BE2C (cell line): ENCODE measurements at regions not wholly inside any gene's neighbourhood (a gene's known extent, or its start where the extent isn't known, plus 50 kb on each side); places are given as distances from the start of the nearest gene placed in this dataset.
A peak's percentile ranks its signal among the peaks of the same experiment; 100 is the strongest.
"Not testable (repeated sequence)": the region's sequence is repeated elsewhere in the genome, so short reads cannot be mapped to it uniquely, and the experiment has no call there.

ENCODE experiments used
- DNase-seq: peaks from one replicate; pipeline ENCODE4 v3.0.0-alpha.2; 2020
- H3K27me3 ChIP-seq: fragments of 250-450 bp; sonication (Bioruptor Pico); 2 replicates; pipeline ENCODE4 v1.5.1; 2020; ENCODE audit warnings: mild to moderate bottlenecking
- H3K36me3 ChIP-seq: fragments of 250-450 bp; sonication (Bioruptor Pico); 2 replicates; pipeline ENCODE4 v1.5.1; 2020; ENCODE audit warnings: mild to moderate bottlenecking
- H3K4me1 ChIP-seq: fragments of 250-450 bp; sonication (Bioruptor Pico); 2 replicates; pipeline ENCODE4 v1.5.1; 2020
- H3K4me3 ChIP-seq: 2 replicates; pipeline ENCODE4 v1.5.1; 2011; ENCODE audit warnings: low read depth, low read length
- H3K9me3 ChIP-seq: fragments of 250-450 bp; sonication (Bioruptor Pico); 2 replicates; pipeline ENCODE4 v1.5.1; 2020
- TF ChIP-seq, protein P1 (sequence below): IDR thresholded peaks from 2 replicates; pipeline ENCODE4 v1.5.1; 2012; ENCODE audit warnings: mild to moderate bottlenecking, low read depth, low read length

DNA sequence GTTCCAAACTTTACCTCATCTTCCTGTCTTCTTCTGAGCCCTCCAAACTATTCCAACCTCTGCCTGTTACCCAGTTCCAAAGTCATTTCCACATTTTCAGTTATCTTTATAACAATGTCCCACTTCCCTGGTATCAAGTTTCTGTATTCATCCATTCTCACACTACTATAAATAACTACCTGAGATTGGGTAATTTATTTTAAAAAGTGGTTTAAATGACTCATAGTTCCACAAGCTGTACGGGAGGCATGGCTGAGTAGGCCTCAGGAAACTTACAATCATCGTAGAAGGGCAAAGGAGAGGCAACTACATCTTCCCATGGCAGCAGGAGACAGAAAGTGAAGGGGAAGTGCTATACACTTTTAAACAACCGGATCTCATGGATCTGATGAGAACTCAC is 428.5 kb upstream of the RGS18 start:
- Histone ChIP-seq H3K9me3 (no peaks in the 10 kb centered on the region), H3K4me1 (no peaks in the 10 kb centered on the region), H3K36me3 (no peaks in the 10 kb centered on the region), H3K27me3 (no peaks in the 10 kb centered on the region), H3K4me3 (no peak overlapping the region)
- DNase-seq, result no peak
- TF ChIP-seq, protein P1, sequence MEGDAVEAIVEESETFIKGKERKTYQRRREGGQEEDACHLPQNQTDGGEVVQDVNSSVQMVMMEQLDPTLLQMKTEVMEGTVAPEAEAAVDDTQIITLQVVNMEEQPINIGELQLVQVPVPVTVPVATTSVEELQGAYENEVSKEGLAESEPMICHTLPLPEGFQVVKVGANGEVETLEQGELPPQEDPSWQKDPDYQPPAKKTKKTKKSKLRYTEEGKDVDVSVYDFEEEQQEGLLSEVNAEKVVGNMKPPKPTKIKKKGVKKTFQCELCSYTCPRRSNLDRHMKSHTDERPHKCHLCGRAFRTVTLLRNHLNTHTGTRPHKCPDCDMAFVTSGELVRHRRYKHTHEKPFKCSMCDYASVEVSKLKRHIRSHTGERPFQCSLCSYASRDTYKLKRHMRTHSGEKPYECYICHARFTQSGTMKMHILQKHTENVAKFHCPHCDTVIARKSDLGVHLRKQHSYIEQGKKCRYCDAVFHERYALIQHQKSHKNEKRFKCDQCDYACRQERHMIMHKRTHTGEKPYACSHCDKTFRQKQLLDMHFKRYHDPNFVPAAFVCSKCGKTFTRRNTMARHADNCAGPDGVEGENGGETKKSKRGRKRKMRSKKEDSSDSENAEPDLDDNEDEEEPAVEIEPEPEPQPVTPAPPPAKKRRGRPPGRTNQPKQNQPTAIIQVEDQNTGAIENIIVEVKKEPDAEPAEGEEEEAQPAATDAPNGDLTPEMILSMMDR, result no peak

GRCh38 chr1:191731608-191732302 is 426.5 kb upstream of the RGS18 start:
- not testable (repeated sequence) for H3K4me3 ChIP-seq, H3K36me3 ChIP-seq, H3K27me3 ChIP-seq, DNase-seq, H3K4me1 ChIP-seq, H3K9me3 ChIP-seq

DNA sequence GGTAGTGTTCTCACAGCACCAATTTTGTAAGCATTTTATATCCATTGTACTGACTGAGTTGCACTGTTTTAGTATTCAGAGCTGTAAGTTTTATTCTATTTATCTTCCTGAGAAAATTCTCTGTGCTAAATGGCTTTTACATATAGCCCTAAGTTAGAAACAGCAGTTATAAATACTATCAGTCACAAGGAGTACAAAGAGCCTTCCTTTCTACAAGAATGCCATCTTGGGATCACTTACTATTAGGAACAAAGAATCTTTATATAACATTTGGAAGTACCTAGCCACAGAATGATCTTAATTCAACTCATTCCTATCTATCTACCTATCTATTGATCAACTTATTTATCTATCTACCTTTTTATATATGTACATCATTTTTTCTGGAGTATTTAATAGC is 423.9 kb upstream of the RGS18 start:
- Histone ChIP-seq H3K9me3 (no peaks in the 10 kb centered on the region), H3K27me3 (no peaks in the 10 kb centered on the region), H3K36me3 (no peaks in the 10 kb centered on the region), H3K4me3 (no peak overlapping the region), H3K4me1 (no peaks in the 10 kb centered on the region)
- no peak for DNase-seq
- TF ChIP-seq, protein P1, result no peak

DNA sequence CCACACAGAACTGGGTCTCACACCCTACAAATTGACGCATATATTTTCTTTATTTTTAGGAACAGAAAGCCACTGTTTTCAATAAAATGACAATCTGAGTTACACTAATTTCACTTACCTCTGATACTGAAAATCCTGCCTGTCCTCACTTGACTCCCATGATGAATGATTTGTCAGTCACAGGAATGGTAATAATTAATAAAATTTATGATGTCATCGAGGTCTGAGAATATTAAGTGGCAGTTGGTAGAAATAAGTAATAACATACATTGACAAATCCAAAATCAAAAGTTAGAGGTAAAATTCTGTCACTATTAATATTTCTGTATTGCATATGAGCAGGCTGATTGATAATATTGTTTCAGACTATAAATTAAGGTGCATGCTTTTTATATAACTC is 418.7 kb upstream of the RGS18 start:
- DNase-seq, result no peak
- no peaks in the 10 kb centered on the region for H3K9me3 ChIP-seq
- TF ChIP-seq, protein P1, result no peak
- H3K4me3 ChIP-seq, result no peak overlapping the region
- H3K36me3 ChIP-seq, result no peaks in the 10 kb centered on the region
- H3K27me3 ChIP-seq, result no peaks in the 10 kb centered on the region
- H3K4me1 ChIP-seq, result no peaks in the 10 kb centered on the region

- Histone ChIP-seq H3K36me3 (no peaks in the 10 kb centered on the region), H3K27me3 (no peaks in the 10 kb centered on the region), H3K4me3 (no peak overlapping the region), H3K4me1 (peaks cover 8% of the 10 kb centered on the region), H3K9me3 (no peaks in the 10 kb centered on the region)
- TF ChIP-seq, protein P1, result peak; percentile 38; the same call in 1 of the 2 replicates
- DNase-seq, result no peak
These were observed 405.9 kb upstream of the RGS18 start for GRCh38 chr1:191752342-191752741.

DNA sequence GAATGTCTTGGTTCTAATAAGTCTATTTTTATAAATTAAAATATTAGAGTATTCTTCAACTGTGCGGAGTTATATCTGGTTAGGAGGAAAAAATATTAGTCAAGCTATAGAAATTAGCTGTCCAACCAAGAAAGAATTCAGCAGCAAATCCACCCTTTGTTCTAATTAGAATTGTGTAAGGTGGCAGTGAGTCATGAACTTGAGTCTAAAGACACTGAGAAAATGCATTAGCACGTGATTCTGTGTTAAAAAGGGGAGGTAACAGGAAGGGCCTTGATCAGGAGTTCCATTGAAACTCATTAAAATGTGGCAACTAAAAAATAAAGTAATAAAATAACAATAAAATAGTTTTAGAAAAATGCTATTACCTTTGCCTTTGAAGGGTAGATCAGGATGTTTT is 398.2 kb upstream of the RGS18 start:
- no peaks in the 10 kb centered on the region for H3K27me3 ChIP-seq
- H3K4me3 ChIP-seq, result no peak overlapping the region
- no peaks in the 10 kb centered on the region for H3K9me3 ChIP-seq
- TF ChIP-seq, protein P1, result no peak
- DNase-seq, result no peak
- H3K36me3 ChIP-seq, result no peaks in the 10 kb centered on the region
- H3K4me1 ChIP-seq, result peaks cover 8% of the 10 kb centered on the region
